ENCODE measurements at regions not wholly inside any gene's neighbourhood (a gene's known extent, or its start where the extent isn't known, plus 50 kb on each side); places are given as distances from the start of the nearest gene placed in this dataset.

- no peak for TF ChIP-seq SP1 (IDR thresholded peaks at IDR 0.05; ENCODE audit: low read depth, low read length)
- no peak for TF ChIP-seq CBX8 (IDR thresholded peaks at IDR 0.05; ENCODE audit: borderline replicate concordance, low read depth, low read length)
- no peak for TF ChIP-seq TAF1 (IDR thresholded peaks at IDR 0.05; ENCODE audit: low read depth, low read length)
- TF ChIP-seq, protein P1, sequence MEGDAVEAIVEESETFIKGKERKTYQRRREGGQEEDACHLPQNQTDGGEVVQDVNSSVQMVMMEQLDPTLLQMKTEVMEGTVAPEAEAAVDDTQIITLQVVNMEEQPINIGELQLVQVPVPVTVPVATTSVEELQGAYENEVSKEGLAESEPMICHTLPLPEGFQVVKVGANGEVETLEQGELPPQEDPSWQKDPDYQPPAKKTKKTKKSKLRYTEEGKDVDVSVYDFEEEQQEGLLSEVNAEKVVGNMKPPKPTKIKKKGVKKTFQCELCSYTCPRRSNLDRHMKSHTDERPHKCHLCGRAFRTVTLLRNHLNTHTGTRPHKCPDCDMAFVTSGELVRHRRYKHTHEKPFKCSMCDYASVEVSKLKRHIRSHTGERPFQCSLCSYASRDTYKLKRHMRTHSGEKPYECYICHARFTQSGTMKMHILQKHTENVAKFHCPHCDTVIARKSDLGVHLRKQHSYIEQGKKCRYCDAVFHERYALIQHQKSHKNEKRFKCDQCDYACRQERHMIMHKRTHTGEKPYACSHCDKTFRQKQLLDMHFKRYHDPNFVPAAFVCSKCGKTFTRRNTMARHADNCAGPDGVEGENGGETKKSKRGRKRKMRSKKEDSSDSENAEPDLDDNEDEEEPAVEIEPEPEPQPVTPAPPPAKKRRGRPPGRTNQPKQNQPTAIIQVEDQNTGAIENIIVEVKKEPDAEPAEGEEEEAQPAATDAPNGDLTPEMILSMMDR (IDR thresholded peaks at IDR 0.05; ENCODE audit: control extremely low read depth in 1 of 3, insufficient read depth in 1 of 3, low read depth in 1 of 3, low read length in 3 of 3): no peak
- TF ChIP-seq TEAD4 (IDR thresholded peaks at IDR 0.05; ENCODE audit: low read depth, low read length): no peak
- TF ChIP-seq GABPA (IDR thresholded peaks at IDR 0.05; ENCODE audit: borderline replicate concordance, insufficient read depth, low read length): no peak
- no peak for TF ChIP-seq USF2 (IDR thresholded peaks at IDR 0.05; ENCODE audit: low read length)
- TF ChIP-seq JUND (IDR thresholded peaks at IDR 0.05; ENCODE audit: low read length): no peak
- TF ChIP-seq ASH2L (IDR thresholded peaks at IDR 0.05; ENCODE audit: low read length): no peak
- TF ChIP-seq SIN3A (conservative IDR thresholded peaks at IDR 0.05 in 1 of 2, IDR thresholded peaks at IDR 0.05 in 1 of 2; ENCODE audit: low read depth in 1 of 2, low read length in 2 of 2): no peak
- TF ChIP-seq EP300 (IDR thresholded peaks at IDR 0.05; ENCODE audit: borderline replicate concordance in 1 of 2, low read depth in 2 of 2, low read length in 2 of 2): no peak
Observed at GRCh38 chrX:94041881-94042280, 367.9 kb downstream of the FAM133A start.

All from H1 (cell line).